Trophoblast cell (in vitro differentiated cells and primary cell): ENCODE measurements at regions not wholly inside any gene's neighbourhood (a gene's known extent, or its start where the extent isn't known, plus 50 kb on each side); places are given as distances from the start of the nearest gene placed in this dataset.

Source experiments
- DNase-seq, 2 donors: peaks; one replicate each; pipeline ENCODE4 v3.0.0-alpha.2; 2016
- H2AFZ ChIP-seq: 2 replicates; pipeline ENCODE4 v1.6.1; 2013; ENCODE audit warnings: low read length, moderate library complexity, mild to moderate bottlenecking; ENCODE audit not compliant: insufficient read depth, poor library complexity
- H2AK5ac ChIP-seq: 2 replicates; pipeline ENCODE4 v1.6.1; 2013; ENCODE audit warnings: mild to moderate bottlenecking, low read length
- H2BK120ac ChIP-seq: 2 replicates; pipeline ENCODE4 v1.6.1; 2013; ENCODE audit warnings: low read length, mild to moderate bottlenecking, moderate library complexity; ENCODE audit not compliant: insufficient read depth, poor library complexity
- H2BK12ac ChIP-seq: 2 replicates; pipeline ENCODE4 v1.6.1; 2013; ENCODE audit warnings: mild to moderate bottlenecking, low read length, moderate library complexity
- H2BK5ac ChIP-seq: 2 replicates; pipeline ENCODE4 v1.6.1; 2013; ENCODE audit warnings: low read length, low read depth, moderate library complexity, mild to moderate bottlenecking; ENCODE audit not compliant: poor library complexity
- H3K14ac ChIP-seq: 2 replicates; pipeline ENCODE4 v1.6.1; 2013; ENCODE audit warnings: mild to moderate bottlenecking, low read length
- H3K18ac ChIP-seq: 2 replicates; pipeline ENCODE4 v1.6.1; 2013; ENCODE audit warnings: mild to moderate bottlenecking, low read length
- H3K23ac ChIP-seq: 2 replicates; pipeline ENCODE4 v1.6.1; 2013; ENCODE audit warnings: low read length
- H3K27ac ChIP-seq: 2 replicates; pipeline ENCODE4 v1.5.1; 2013; ENCODE audit warnings: low read depth, mild to moderate bottlenecking, inconsistent platforms, low read length, moderate library complexity
- H3K27me3 ChIP-seq: 2 replicates; pipeline ENCODE4 v1.6.1; 2013; ENCODE audit warnings: inconsistent platforms, mild to moderate bottlenecking, low read length, moderate library complexity; ENCODE audit not compliant: insufficient read depth
- H3K36me3 ChIP-seq, 2 experiments: 1 replicate in 1 of 2; 2 replicates in 1 of 2; pipeline ENCODE4 v1.6.1; 2013; ENCODE audit warnings: low read length in 2 of 2, mild to moderate bottlenecking in 2 of 2, moderate library complexity in 1 of 2; ENCODE audit not compliant: insufficient read depth in 2 of 2, control insufficient read depth in 1 of 2
- H3K4ac ChIP-seq: 2 replicates; pipeline ENCODE4 v1.6.1; 2013; ENCODE audit warnings: low read depth, mild to moderate bottlenecking, low read length, moderate library complexity
- H3K4me1 ChIP-seq, 2 experiments: 1 replicate in 1 of 2; 2 replicates in 1 of 2; pipeline ENCODE4 v1.6.1; 2013; ENCODE audit warnings: low read length in 2 of 2, mild to moderate bottlenecking in 2 of 2, moderate library complexity in 1 of 2; ENCODE audit not compliant: insufficient read depth in 2 of 2, control insufficient read depth in 1 of 2
- H3K4me2 ChIP-seq: 2 replicates; pipeline ENCODE4 v1.6.1; 2013; ENCODE audit warnings: inconsistent platforms, mild to moderate bottlenecking, low read length, moderate library complexity
- H3K4me3 ChIP-seq: 2 replicates; pipeline ENCODE4 v1.5.1; 2013; ENCODE audit warnings: mild to moderate bottlenecking, low read depth, low read length, inconsistent platforms
- H3K79me1 ChIP-seq: one replicate; pipeline ENCODE4 v1.6.1; 2013; ENCODE audit warnings: low read length
- H3K79me2 ChIP-seq: 2 replicates; pipeline ENCODE4 v1.6.1; 2013; ENCODE audit warnings: low read length, mild to moderate bottlenecking; ENCODE audit not compliant: control insufficient read depth, insufficient read depth, poor library complexity
- H3K9ac ChIP-seq: 2 replicates; pipeline ENCODE4 v1.6.1; 2013; ENCODE audit warnings: mild to moderate bottlenecking, low read length
- H3K9me3 ChIP-seq: 2 replicates; pipeline ENCODE4 v1.6.1; 2013; ENCODE audit warnings: low read depth, mild to moderate bottlenecking, control low read depth, inconsistent platforms, low read length; ENCODE audit not compliant: insufficient read depth
- H4K12ac ChIP-seq: 2 replicates; pipeline ENCODE4 v1.6.1; 2013; ENCODE audit warnings: low read depth, mild to moderate bottlenecking, low read length, moderate library complexity
- H4K8ac ChIP-seq: 2 replicates; pipeline ENCODE4 v1.6.1; 2013; ENCODE audit warnings: low read depth, mild to moderate bottlenecking, low read length, moderate library complexity
- H4K91ac ChIP-seq: one replicate; pipeline ENCODE4 v1.6.1; 2013; ENCODE audit warnings: low read depth, mild to moderate bottlenecking, low read length, moderate library complexity
- WGBS: extraction: QIAGEN DNeasy Blood & Tissue Kit; methylation state at CpG from one replicate; pipeline ENCODE4 v1.1.7; 2013; ENCODE audit warnings: missing lambda C conversion rate; ENCODE audit not compliant: insufficient read length, insufficient coverage; ENCODE audit errors: extremely low coverage; 5-methylcytosine and 5-hydroxymethylcytosine counted together

DNA sequence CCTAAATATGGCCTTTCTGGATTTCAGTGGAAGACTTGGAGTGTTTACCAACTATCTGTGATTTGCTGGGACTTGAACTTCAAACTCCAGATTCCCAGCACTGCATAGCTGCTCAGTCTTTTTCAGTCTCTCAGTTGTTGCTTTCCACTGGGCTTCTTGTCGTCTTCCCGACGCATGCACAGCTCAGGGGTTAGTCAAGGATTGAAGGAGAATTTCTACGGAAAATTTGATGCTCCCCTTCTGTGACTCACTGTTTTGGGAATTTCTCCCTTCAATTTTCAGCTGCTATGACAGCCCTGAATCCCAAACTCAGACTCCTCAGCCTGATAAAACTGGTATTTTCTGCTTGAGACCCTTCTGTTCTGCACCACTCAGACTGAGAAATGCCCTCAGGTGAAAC lies 91.7 kb downstream of the CYP26A1 start:
- H4K91ac ChIP-seq: peak overlapping the region; percentile 6
- H3K36me3 ChIP-seq: no peaks in the 10 kb centered on the region
- no peaks in the 10 kb centered on the region for H3K79me2 ChIP-seq
- H2AFZ ChIP-seq: no peak overlapping the region
- H3K18ac ChIP-seq: no peak overlapping the region
- H2BK120ac ChIP-seq: no peak overlapping the region
- no peak overlapping the region for H3K4ac ChIP-seq
- peaks cover 0 to 8% of the 10 kb centered on the region in 2 experiments for H3K4me1 ChIP-seq
- H3K79me1 ChIP-seq: no peaks in the 10 kb centered on the region
- no peak overlapping the region for H3K9ac ChIP-seq
- no peak overlapping the region for H4K8ac ChIP-seq
- H2BK5ac ChIP-seq: no peak overlapping the region
- DNase-seq: no peak
- H3K23ac ChIP-seq: no peak overlapping the region
- no CpG with 5 or more reads among the region's 4 CpGs for WGBS
- H3K4me2 ChIP-seq: no peak overlapping the region
- H4K12ac ChIP-seq: no peak overlapping the region
- peak overlapping the region; percentile 74 for H3K14ac ChIP-seq
- no peak overlapping the region for H3K27ac ChIP-seq
- no peak overlapping the region for H3K4me3 ChIP-seq
- H3K27me3 ChIP-seq: no peaks in the 10 kb centered on the region
- H2BK12ac ChIP-seq: no peak overlapping the region
- H3K9me3 ChIP-seq: peaks cover 2% of the 10 kb centered on the region
- H2AK5ac ChIP-seq: no peak overlapping the region

- no peak overlapping the region for H2AK5ac ChIP-seq
- no peak overlapping the region for H3K18ac ChIP-seq
- H3K27me3 ChIP-seq: no peaks in the 10 kb centered on the region
- H4K12ac ChIP-seq: no peak overlapping the region
- no peak overlapping the region for H4K91ac ChIP-seq
- H2BK12ac ChIP-seq: peak overlapping the region; percentile 10
- no peak overlapping the region for H3K4me2 ChIP-seq
- H3K27ac ChIP-seq: no peak overlapping the region
- H3K4ac ChIP-seq: no peak overlapping the region
- H3K9me3 ChIP-seq: peaks cover 2% of the 10 kb centered on the region
- no peak overlapping the region for H3K23ac ChIP-seq
- no peak overlapping the region for H2BK5ac ChIP-seq
- no peak for DNase-seq
- no peaks in the 10 kb centered on the region for H3K79me1 ChIP-seq
- H3K79me2 ChIP-seq: no peaks in the 10 kb centered on the region
- no peak overlapping the region for H3K14ac ChIP-seq
- H4K8ac ChIP-seq: no peak overlapping the region
- H3K9ac ChIP-seq: no peak overlapping the region
- no peaks in the 10 kb centered on the region for H3K36me3 ChIP-seq
- no peak overlapping the region for H2BK120ac ChIP-seq
- H2AFZ ChIP-seq: no peak overlapping the region
- H3K4me1 ChIP-seq: peaks cover 0 to 5% of the 10 kb centered on the region in 2 experiments
- no CpG with 5 or more reads among the region's 4 CpGs for WGBS
- no peak overlapping the region for H3K4me3 ChIP-seq
Measured at GRCh38 chr10:93166134-93166533, 92.4 kb downstream of the CYP26A1 start.

DNA sequence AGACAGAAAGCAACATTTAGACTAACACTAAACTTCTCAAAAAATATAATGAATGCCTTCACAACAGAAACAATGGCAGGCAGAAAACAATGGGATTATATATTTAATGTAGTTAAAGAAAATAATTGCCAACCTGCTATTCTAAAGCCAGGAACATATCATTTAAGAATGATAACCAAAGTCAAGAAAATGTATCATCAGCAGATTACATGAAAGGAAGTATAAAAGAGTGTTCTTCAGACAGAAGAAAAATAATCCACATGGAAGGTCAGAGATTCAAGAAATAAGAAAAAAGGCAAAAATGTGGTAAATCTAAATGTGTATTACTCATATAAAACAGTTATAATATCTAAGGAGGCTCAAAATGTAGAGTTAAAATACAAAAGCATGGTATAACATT lies 98.1 kb downstream of the CYP26A1 start:
- Histone ChIP-seq H4K91ac (no peak overlapping the region), H2AFZ (no peak overlapping the region), H3K4me1 (peaks cover 5 to 10% of the 10 kb centered on the region in 2 experiments), H3K23ac (no peak overlapping the region), H3K4me3 (no peak overlapping the region), H2AK5ac (no peak overlapping the region), H3K79me2 (peaks cover 4% of the 10 kb centered on the region), H3K9ac (no peak overlapping the region), H3K4ac (no peak overlapping the region), H4K12ac (no peak overlapping the region), H4K8ac (no peak overlapping the region), H3K27ac (no peak overlapping the region), H2BK120ac (no peak overlapping the region), H3K14ac (no peak overlapping the region), H3K36me3 (peaks cover 0 to 2% of the 10 kb centered on the region in 2 experiments), H2BK12ac (no peak overlapping the region), H3K18ac (no peak overlapping the region), H3K79me1 (peaks cover 11% of the 10 kb centered on the region), H2BK5ac (no peak overlapping the region), H3K4me2 (no peak overlapping the region), H3K9me3 (no peaks in the 10 kb centered on the region), H3K27me3 (no peaks in the 10 kb centered on the region)
- no peak for DNase-seq

- H3K9ac ChIP-seq: no peak overlapping the region
- no peak overlapping the region for H4K12ac ChIP-seq
- no peak overlapping the region for H3K27ac ChIP-seq
- peak overlapping the region; percentile 32 for H3K14ac ChIP-seq
- no peak for DNase-seq
- no peaks in the 10 kb centered on the region for H3K27me3 ChIP-seq
- H2BK5ac ChIP-seq: no peak overlapping the region
- no peak overlapping the region for H3K4ac ChIP-seq
- H3K18ac ChIP-seq: no peak overlapping the region
- no peak overlapping the region for H2AK5ac ChIP-seq
- H3K23ac ChIP-seq: no peak overlapping the region
- no peak overlapping the region for H2AFZ ChIP-seq
- H3K4me3 ChIP-seq: no peak overlapping the region
- 100% methylated on average over 1 of the region's 10 CpGs for WGBS
- H2BK120ac ChIP-seq: no peak overlapping the region
- H3K4me1 ChIP-seq: peaks cover 15 to 21% of the 10 kb centered on the region in 2 experiments
- H4K91ac ChIP-seq: no peak overlapping the region
- H4K8ac ChIP-seq: no peak overlapping the region
- H3K36me3 ChIP-seq: peaks cover 0 to 2% of the 10 kb centered on the region in 2 experiments
- H3K4me2 ChIP-seq: no peak overlapping the region
- peaks cover 20% of the 10 kb centered on the region for H3K79me1 ChIP-seq
- H3K79me2 ChIP-seq: peaks cover 4% of the 10 kb centered on the region
- H2BK12ac ChIP-seq: peak overlapping the region; percentile 66
- no peaks in the 10 kb centered on the region for H3K9me3 ChIP-seq
Measured at GRCh38 chr10:93173967-93174845, 100.5 kb downstream of the CYP26A1 start.
